Calu3 (cell line): ENCODE measurements at regions not wholly inside any gene's neighbourhood (a gene's known extent, or its start where the extent isn't known, plus 50 kb on each side); places are given as distances from the start of the nearest gene placed in this dataset.
"Not testable (repeated sequence)": the region's sequence is repeated elsewhere in the genome, so short reads cannot be mapped to it uniquely, and the experiment has no call there.

Experiments used
- BruUV-seq: library from RNA; stranded (reverse); fragments of 400-500 nt; replicated peaks from 2 replicates; lab custom pipeline; 2021; lab: Mats Ljungman, UMichigan
- CTCF ChIA-PET: fragments of 300-600 bp; sonication (Branson Sonifier 250); formaldehyde crosslinking; loops from one replicate; lab custom pipeline; 2022; ENCODE audit warnings: antibody characterized with exemption; lab: Charles Lee
- DNase-seq: peaks from one replicate; pipeline ENCODE4 v3.0.0; 2022
- H3K27ac Mint-ChIP-seq: one replicate; pipeline ENCODE4 v1.8.0; 2022; ENCODE audit warnings: mixed read lengths; ENCODE audit not compliant: unreplicated experiment
- H3K27me3 Mint-ChIP-seq: one replicate; pipeline ENCODE4 v1.8.0; 2022; ENCODE audit warnings: mixed read lengths; ENCODE audit not compliant: unreplicated experiment
- H3K36me3 Mint-ChIP-seq: one replicate; pipeline ENCODE4 v1.8.0; 2022; ENCODE audit warnings: mild to moderate bottlenecking, moderate library complexity, mixed read lengths; ENCODE audit not compliant: insufficient read depth, unreplicated experiment
- H3K4me1 Mint-ChIP-seq: one replicate; pipeline ENCODE4 v1.8.0; 2022; ENCODE audit warnings: mild to moderate bottlenecking, low read depth, mixed read lengths; ENCODE audit not compliant: unreplicated experiment
- H3K4me3 Mint-ChIP-seq: one replicate; pipeline ENCODE4 v1.8.0; 2022; ENCODE audit warnings: mild to moderate bottlenecking, low read depth, moderate library complexity, mixed read lengths; ENCODE audit not compliant: unreplicated experiment
- H3K9me3 Mint-ChIP-seq: one replicate; pipeline ENCODE4 v1.8.0; 2022; ENCODE audit warnings: low read depth, mixed read lengths; ENCODE audit not compliant: unreplicated experiment
- CTCF ChIP-seq: fragments of 200-600 bp; IDR thresholded peaks from one replicate; pipeline ENCODE4 v1.8.0; 2022; ENCODE audit warnings: antibody characterized with exemption; ENCODE audit not compliant: unreplicated experiment
- intact Hi-C: fragments of 100-400 bp; cut with micrococcal nuclease; formaldehyde crosslinking; loops from one replicate; pipeline ENCODE4 v1.10.0; 2022; ENCODE audit not compliant: unreplicated experiment

- H3K4me3 Mint-ChIP-seq: no peak overlapping the region
- H3K27ac Mint-ChIP-seq: no peak overlapping the region
- no TSS peak for BruUV-seq
- no peak for TF ChIP-seq CTCF
- H3K36me3 Mint-ChIP-seq: no peaks in the 10 kb centered on the region
- H3K4me1 Mint-ChIP-seq: no peaks in the 10 kb centered on the region
- no peak for DNase-seq
- intact Hi-C loops: no loop called here
- CTCF ChIA-PET: no interaction called here
- H3K27me3 Mint-ChIP-seq: no peaks in the 10 kb centered on the region
- no peaks in the 10 kb centered on the region for H3K9me3 Mint-ChIP-seq
Observed at GRCh38 chrX:81405781-81406180, 203.9 kb downstream of the SH3BGRL start.

- Mint-ChIP-seq H3K4me1 (no peaks in the 10 kb centered on the region), H3K9me3 (no peaks in the 10 kb centered on the region), H3K27ac (no peak overlapping the region), H3K27me3 (no peaks in the 10 kb centered on the region), H3K4me3 (no peak overlapping the region), H3K36me3 (no peaks in the 10 kb centered on the region)
- DNase-seq: no peak
- CTCF ChIA-PET: no interaction called here
- TF ChIP-seq CTCF: no peak
- BruUV-seq: no TSS peak
- intact Hi-C loops: loop anchor here (10.0 kb wide), 1 partner anchor 237 kb away; no protein-coding TSS in a partner anchor
Observed at GRCh38 chrX:81411517-81411916, 209.6 kb downstream of the SH3BGRL start.

- CTCF ChIA-PET: interaction anchor here (0.7 kb wide), 3 partner anchors 200 to 1279 kb away, joined by 3 to 4 read pairs (median 3); no protein-coding TSS in a partner anchor
- intact Hi-C loops: loop anchor here (10.0 kb wide), 1 partner anchor 238 kb away; no protein-coding TSS in a partner anchor
Observed at GRCh38 chrX:81412428-81412827, 210.5 kb downstream of the SH3BGRL start.

GRCh38 chrX:81412857-81413256 lies 211.0 kb downstream of the SH3BGRL start:
- not testable (repeated sequence) for H3K4me1 Mint-ChIP-seq, H3K4me3 Mint-ChIP-seq, H3K27me3 Mint-ChIP-seq, H3K36me3 Mint-ChIP-seq, H3K9me3 Mint-ChIP-seq, DNase-seq, BruUV-seq, H3K27ac Mint-ChIP-seq
- CTCF ChIA-PET: interaction anchor here (0.7 kb wide), 4 partner anchors 63 to 1280 kb away, joined by 3 to 4 read pairs (median 3); no protein-coding TSS in a partner anchor
- intact Hi-C loops: loop anchor here (10.0 kb wide), 1 partner anchor 238 kb away; no protein-coding TSS in a partner anchor

More at GRCh38 chrX:81412428-81412827, 210.5 kb downstream of the SH3BGRL start:
- no peak for DNase-seq
- BruUV-seq: no TSS peak
- Mint-ChIP-seq H3K4me1 (no peaks in the 10 kb centered on the region), H3K36me3 (no peaks in the 10 kb centered on the region), H3K27me3 (no peaks in the 10 kb centered on the region), H3K9me3 (no peaks in the 10 kb centered on the region), H3K27ac (no peak overlapping the region), H3K4me3 (no peak overlapping the region)
- TF ChIP-seq CTCF: no peak

GRCh38 chrX:81414630-81415029 lies 212.7 kb downstream of the SH3BGRL start:
- intact Hi-C loops: loop anchor here (2.0 to 10.0 kb wide), 2 partner anchors 240 to 538 kb away; no protein-coding TSS in a partner anchor
- no peaks in the 10 kb centered on the region for H3K27me3 Mint-ChIP-seq

More at GRCh38 chrX:81414630-81415029, 212.7 kb downstream of the SH3BGRL start:
- Mint-ChIP-seq H3K4me3 (no peak overlapping the region), H3K4me1 (no peaks in the 10 kb centered on the region), H3K9me3 (no peaks in the 10 kb centered on the region), H3K27ac (no peak overlapping the region), H3K36me3 (no peaks in the 10 kb centered on the region)
- BruUV-seq: no TSS peak
- no peak for DNase-seq
- no peak for TF ChIP-seq CTCF
- CTCF ChIA-PET: no interaction called here
